ENCODE measurements at regions not wholly inside any gene's neighbourhood (a gene's known extent, or its start where the extent isn't known, plus 50 kb on each side); places are given as distances from the start of the nearest gene placed in this dataset.

- H3K14ac ChIP-seq (ENCODE audit: insufficient read depth, low read length), result no peak overlapping the region
- H3K9me3 ChIP-seq (ENCODE audit: control insufficient read depth, low read depth, low read length), result no peaks in the 10 kb centered on the region
- Mint-ChIP-seq H3K9me3 (no peaks in the 10 kb centered on the region), H3K27me3 (ENCODE audit: low read depth) (no peaks in the 10 kb centered on the region), H3K4me3 (no peak overlapping the region), H3K27ac (no peak overlapping the region), H3K36me3 (ENCODE audit: insufficient read depth in 1 of 3, low read depth in 3 of 3) (peaks cover 0 to 13% (median 12%) of the 10 kb centered on the region in 3 experiments; a peak in 4 of 7 replicates), H3K4me1 (peaks cover 16 to 17% of the 10 kb centered on the region in 2 experiments)
- H3T11ph ChIP-seq (ENCODE audit: low read length), result no peak overlapping the region
- H2AK5ac ChIP-seq (ENCODE audit: insufficient read length, low read length), result no peak overlapping the region
- no peak overlapping the region for H2AFZ ChIP-seq (ENCODE audit: low read length)
- H4K8ac ChIP-seq (replicated peaks; ENCODE audit: insufficient read length, low read depth, low read length), result no peak overlapping the region
- H3K9ac ChIP-seq (ENCODE audit: extremely low read depth, insufficient read length, low read length), result no peak overlapping the region
- H2BK120ac ChIP-seq (ENCODE audit: low read depth, low read length, poor library complexity, severe bottlenecking), result no peak overlapping the region
- H3K79me2 ChIP-seq (ENCODE audit: insufficient read depth, low read length), result no peaks in the 10 kb centered on the region
- no peak overlapping the region for H3K18ac ChIP-seq (ENCODE audit: insufficient read length, low read depth, low read length)
- DNase-seq, result no peak
- H3K79me1 ChIP-seq (ENCODE audit: insufficient read depth, low read depth, low read length, poor library complexity, severe bottlenecking), result no peaks in the 10 kb centered on the region
- no peak overlapping the region for H3K56ac ChIP-seq (ENCODE audit: insufficient read length, low read depth, low read length)
- no peaks in the 10 kb centered on the region for H3K27me3 ChIP-seq (ENCODE audit: insufficient read depth, low read length)
- H3K23ac ChIP-seq (ENCODE audit: insufficient read length, low read depth, low read length), result no peak overlapping the region
- H3K4me2 ChIP-seq (ENCODE audit: insufficient read depth, insufficient read length, low read length), result no peak overlapping the region
- H2BK20ac ChIP-seq (ENCODE audit: low read depth, low read length, poor library complexity, severe bottlenecking), result no peak overlapping the region
- no peak overlapping the region for H3K27ac ChIP-seq (ENCODE audit: insufficient read length, low read depth, low read length)
- H2BK12ac ChIP-seq (ENCODE audit: insufficient read length, low read depth, low read length), result no peak overlapping the region
- H4K20me1 ChIP-seq (ENCODE audit: control insufficient read depth, insufficient read depth, insufficient read length), result no peaks in the 10 kb centered on the region
- no CpG with 5 or more reads among the region's 7 CpGs for WGBS (ENCODE audit: extremely low coverage, insufficient read length, low lambda C conversion rate)
- H2BK15ac ChIP-seq (ENCODE audit: low read depth, low read length), result no peak overlapping the region
- no peak overlapping the region for H3K4ac ChIP-seq (ENCODE audit: low read depth, low read length)
- H2BK5ac ChIP-seq (ENCODE audit: insufficient read length, low read length), result no peak overlapping the region
- H3K4me1 ChIP-seq (ENCODE audit: insufficient read depth, low read length), result no peaks in the 10 kb centered on the region; the same call in 1 of the 2 replicates
- no peak overlapping the region for H4K91ac ChIP-seq (ENCODE audit: insufficient read length, low read depth, low read length)
- no peak overlapping the region for H4K5ac ChIP-seq (ENCODE audit: insufficient read length, low read depth, low read length)
- TF ChIP-seq, protein P1, sequence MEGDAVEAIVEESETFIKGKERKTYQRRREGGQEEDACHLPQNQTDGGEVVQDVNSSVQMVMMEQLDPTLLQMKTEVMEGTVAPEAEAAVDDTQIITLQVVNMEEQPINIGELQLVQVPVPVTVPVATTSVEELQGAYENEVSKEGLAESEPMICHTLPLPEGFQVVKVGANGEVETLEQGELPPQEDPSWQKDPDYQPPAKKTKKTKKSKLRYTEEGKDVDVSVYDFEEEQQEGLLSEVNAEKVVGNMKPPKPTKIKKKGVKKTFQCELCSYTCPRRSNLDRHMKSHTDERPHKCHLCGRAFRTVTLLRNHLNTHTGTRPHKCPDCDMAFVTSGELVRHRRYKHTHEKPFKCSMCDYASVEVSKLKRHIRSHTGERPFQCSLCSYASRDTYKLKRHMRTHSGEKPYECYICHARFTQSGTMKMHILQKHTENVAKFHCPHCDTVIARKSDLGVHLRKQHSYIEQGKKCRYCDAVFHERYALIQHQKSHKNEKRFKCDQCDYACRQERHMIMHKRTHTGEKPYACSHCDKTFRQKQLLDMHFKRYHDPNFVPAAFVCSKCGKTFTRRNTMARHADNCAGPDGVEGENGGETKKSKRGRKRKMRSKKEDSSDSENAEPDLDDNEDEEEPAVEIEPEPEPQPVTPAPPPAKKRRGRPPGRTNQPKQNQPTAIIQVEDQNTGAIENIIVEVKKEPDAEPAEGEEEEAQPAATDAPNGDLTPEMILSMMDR (conservative IDR thresholded peaks at IDR 0.05), result no peak
- no peaks in the 10 kb centered on the region for H3K23me2 ChIP-seq (ENCODE audit: insufficient read length, low read depth, low read length, poor library complexity, severe bottlenecking)
Observed at GRCh38 chr6:144578385-144579350, 293.5 kb downstream of the UTRN start.

All from H9 (cell line).